Psoas muscle (tissue), 7 donors: ENCODE measurements at regions not wholly inside any gene's neighbourhood (a gene's known extent, or its start where the extent isn't known, plus 50 kb on each side); places are given as distances from the start of the nearest gene placed in this dataset.

Experiments
- ATAC-seq, 4 donors: fragments of 200-7000 bp; cut with Tn5 transposase; one replicate each; pipeline ENCODE4 v1.9.1; 2020; ENCODE audit warnings: moderate library complexity in 3 of 4, mild to moderate bottlenecking in 2 of 4
- DNase-seq, 2 donors: peaks; one replicate each; pipeline ENCODE4 v3.0.0-alpha.2; 2020
- H3K27ac ChIP-seq: fragments of 200-600 bp; one replicate; pipeline ENCODE4 v1.8.0; 2022
- H3K27me3 ChIP-seq, 3 donors: fragments of 200-600 bp in 1 of 3; one replicate each; pipeline versions ENCODE4 v1.6.1 to v1.8.0; 2013 to 2022; ENCODE audit warnings: low read length in 2 of 3, mild to moderate bottlenecking in 2 of 3, moderate library complexity in 1 of 3; ENCODE audit not compliant: insufficient read depth in 3 of 3
- H3K36me3 ChIP-seq, 2 donors: fragments of 200-600 bp in 1 of 2; one replicate each; pipeline versions ENCODE4 v1.6.1 to v1.8.0; 2013 to 2022; ENCODE audit warnings: low read depth in 1 of 2, mild to moderate bottlenecking in 1 of 2, moderate library complexity in 1 of 2; ENCODE audit not compliant: insufficient read depth in 1 of 2
- H3K4me1 ChIP-seq: fragments of 200-600 bp; one replicate; pipeline ENCODE4 v1.8.0; 2022
- H3K4me3 ChIP-seq: fragments of 200-600 bp; one replicate; pipeline ENCODE4 v1.8.0; 2022; ENCODE audit warnings: mild to moderate bottlenecking
- H3K9me3 ChIP-seq: fragments of 200-600 bp; one replicate; pipeline ENCODE4 v1.8.0; 2022
- WGBS, 3 donors: extraction: QIAGEN DNeasy Blood & Tissue Kit; methylation state at CpG; one replicate each; pipeline versions ENCODE4 v1.1.6 to v1.1.7; 2013; 5-methylcytosine and 5-hydroxymethylcytosine counted together
- intact Hi-C, 2 donors: fragments of 100-400 bp; cut with DNase I; formaldehyde crosslinking; loops; one replicate each; pipeline versions ENCODE4 v1.11.0 to v1.14.2; 2022
- TF ChIP-seq, protein P1 (sequence below): fragments of 200-600 bp; IDR thresholded peaks from one replicate; pipeline ENCODE4 v1.8.0; 2022; ENCODE audit warnings: antibody characterized with exemption
- donor health status: healthy with polysubstance abuse.
- donor health status: DM: no; HTN: no; CAD: no; lungs with moderate emphysema.
- donor health status: Bipolar disorder and iron deficiency.
- donor health status: healthy.
- donor health status: DM: yes; HTN: yes; CAD: no.
- donor health status: DM: no; HTN: no; CAD: no.
- donor health status: DM: yes; HTN: yes; CAD: no.

DNA sequence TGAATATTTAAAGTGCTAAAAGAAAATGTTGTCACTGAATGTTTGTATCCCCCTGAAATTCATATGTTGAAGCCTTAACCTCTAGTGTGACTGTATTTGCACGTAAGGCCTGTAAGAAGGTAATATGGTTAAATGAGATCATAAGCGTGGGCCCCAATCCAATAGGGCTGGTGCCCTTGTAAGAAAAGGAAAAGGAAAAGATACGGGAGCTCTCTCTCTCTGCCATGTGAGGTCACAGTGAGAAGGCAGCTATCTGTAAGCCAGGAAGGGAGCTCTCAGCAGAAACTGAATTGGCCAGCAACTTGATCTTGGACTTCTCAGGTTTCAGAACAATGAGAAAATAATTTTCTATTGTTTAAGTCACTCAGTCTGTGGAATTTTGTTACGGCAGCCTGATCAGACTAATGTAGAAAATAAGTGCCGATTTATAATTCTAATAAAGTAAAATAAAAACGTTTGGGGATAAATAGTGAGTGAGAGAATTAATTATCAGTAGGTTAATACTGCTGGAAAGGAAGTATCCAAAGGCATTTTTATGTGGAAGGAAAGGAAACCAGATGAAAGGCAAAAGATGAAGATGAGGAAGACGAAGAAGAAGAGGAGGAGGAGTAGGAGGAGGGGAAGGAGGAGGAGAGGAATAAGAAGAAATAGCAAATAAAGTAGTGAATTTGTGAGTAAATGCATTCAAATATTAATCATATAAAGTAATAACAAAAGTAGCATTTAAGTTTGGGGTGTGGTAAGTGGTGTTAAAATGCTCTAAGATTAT lies 188.5 kb upstream of the KRR1 start:
- 29 to 33% (median 33%) methylated on average over 7 of the region's 7 CpGs for WGBS, 3 donors
- no peaks in the 10 kb centered on the region for H3K27me3 ChIP-seq
- no peaks in the 10 kb centered on the region for H3K36me3 ChIP-seq
- TF ChIP-seq, protein P1, sequence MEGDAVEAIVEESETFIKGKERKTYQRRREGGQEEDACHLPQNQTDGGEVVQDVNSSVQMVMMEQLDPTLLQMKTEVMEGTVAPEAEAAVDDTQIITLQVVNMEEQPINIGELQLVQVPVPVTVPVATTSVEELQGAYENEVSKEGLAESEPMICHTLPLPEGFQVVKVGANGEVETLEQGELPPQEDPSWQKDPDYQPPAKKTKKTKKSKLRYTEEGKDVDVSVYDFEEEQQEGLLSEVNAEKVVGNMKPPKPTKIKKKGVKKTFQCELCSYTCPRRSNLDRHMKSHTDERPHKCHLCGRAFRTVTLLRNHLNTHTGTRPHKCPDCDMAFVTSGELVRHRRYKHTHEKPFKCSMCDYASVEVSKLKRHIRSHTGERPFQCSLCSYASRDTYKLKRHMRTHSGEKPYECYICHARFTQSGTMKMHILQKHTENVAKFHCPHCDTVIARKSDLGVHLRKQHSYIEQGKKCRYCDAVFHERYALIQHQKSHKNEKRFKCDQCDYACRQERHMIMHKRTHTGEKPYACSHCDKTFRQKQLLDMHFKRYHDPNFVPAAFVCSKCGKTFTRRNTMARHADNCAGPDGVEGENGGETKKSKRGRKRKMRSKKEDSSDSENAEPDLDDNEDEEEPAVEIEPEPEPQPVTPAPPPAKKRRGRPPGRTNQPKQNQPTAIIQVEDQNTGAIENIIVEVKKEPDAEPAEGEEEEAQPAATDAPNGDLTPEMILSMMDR, result no peak
- intact Hi-C loops, result no loop called here
- peak in 2 of 4 donors; percentile 47 to 60 for ATAC-seq
- no peak overlapping the region for H3K27ac ChIP-seq
- H3K4me1 ChIP-seq, result no peaks in the 10 kb centered on the region
- H3K9me3 ChIP-seq, result no peaks in the 10 kb centered on the region
- H3K4me3 ChIP-seq, result no peak overlapping the region
- no peak for DNase-seq

DNA sequence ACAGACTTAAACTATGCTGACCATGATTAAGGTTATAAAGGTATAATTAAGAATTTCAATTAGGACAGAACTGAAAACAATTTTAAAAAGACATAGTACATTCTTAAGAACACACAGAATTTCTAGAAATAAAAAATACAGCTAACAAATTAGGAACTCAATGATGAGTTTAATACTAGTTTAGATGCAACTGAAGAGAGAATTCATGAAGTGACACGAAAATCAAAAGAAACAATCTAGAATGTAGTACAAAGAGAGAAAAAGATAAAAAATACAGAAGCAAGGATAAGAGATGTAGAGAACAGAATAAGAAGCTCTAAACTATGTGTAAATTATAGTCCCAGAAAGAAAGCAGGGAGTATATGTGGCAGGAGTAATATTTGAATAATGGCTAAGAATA lies 187.8 kb upstream of the KRR1 start:
- TF ChIP-seq, protein P1, result no peak

DNA sequence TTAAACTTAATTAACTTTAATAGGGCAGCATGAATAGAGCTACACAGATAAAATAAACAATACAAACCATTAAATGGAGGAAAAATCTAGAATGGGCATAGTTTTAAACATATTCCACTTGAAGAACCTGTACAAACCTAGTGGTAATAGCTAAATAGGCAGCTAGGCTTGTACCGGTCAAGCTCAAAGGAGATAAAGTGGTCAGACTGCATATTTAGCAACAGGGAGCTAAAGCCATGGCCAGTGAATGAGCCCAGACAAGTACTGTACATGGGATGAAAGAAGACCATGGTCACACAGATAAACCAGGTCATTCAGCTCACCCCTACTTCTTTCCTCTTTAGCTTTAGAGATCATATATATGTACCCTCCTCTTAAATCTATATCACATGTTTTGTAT lies 186.6 kb upstream of the KRR1 start:
- WGBS, 3 donors, result 87 to 91% (median 89%) methylated on average over 1 of the region's 1 CpG
- H3K36me3 ChIP-seq, result no peaks in the 10 kb centered on the region
- ATAC-seq (no peak), DNase-seq (no peak)
- no peak overlapping the region for H3K4me3 ChIP-seq
- H3K4me1 ChIP-seq, result no peaks in the 10 kb centered on the region
- no peak overlapping the region for H3K27ac ChIP-seq
- no peaks in the 10 kb centered on the region for H3K27me3 ChIP-seq
- intact Hi-C loops, result no loop called here
- H3K9me3 ChIP-seq, result no peaks in the 10 kb centered on the region
- TF ChIP-seq, protein P1, result no peak

More for the DNA sequence above, 187.8 kb upstream of the KRR1 start:
- Histone ChIP-seq H3K4me3 (no peak overlapping the region), H3K9me3 (no peaks in the 10 kb centered on the region), H3K4me1 (no peaks in the 10 kb centered on the region), H3K27me3 (no peaks in the 10 kb centered on the region), H3K36me3 (no peaks in the 10 kb centered on the region), H3K27ac (no peak overlapping the region)
- DNase-seq, result no peak
- no peak for ATAC-seq
- 96 to 97% (median 96%) methylated on average over 1 of the region's 1 CpG for WGBS, 3 donors
- intact Hi-C loops, result no loop called here

DNA sequence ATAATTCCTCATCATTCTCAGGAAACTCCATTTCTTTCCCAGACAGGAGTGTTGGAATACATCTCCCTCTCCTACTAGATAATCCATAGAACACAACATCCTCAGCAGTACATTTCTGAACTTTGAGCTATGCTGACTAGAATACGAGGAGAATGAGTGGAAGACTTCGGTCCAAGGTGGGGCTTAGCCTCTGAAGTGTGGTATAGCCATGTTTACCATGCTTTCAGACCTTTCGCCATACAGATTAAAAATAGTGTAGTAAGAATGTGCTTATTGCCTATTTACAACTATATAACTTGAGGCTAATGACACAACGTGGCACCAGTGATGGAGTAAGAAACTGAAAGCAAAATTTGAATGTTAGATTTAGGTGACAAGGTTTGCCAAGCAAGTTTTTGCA lies 184.5 kb upstream of the KRR1 start:
- Histone ChIP-seq H3K27me3 (no peaks in the 10 kb centered on the region), H3K36me3 (no peaks in the 10 kb centered on the region), H3K27ac (no peak overlapping the region), H3K4me3 (no peak overlapping the region), H3K4me1 (no peaks in the 10 kb centered on the region), H3K9me3 (no peaks in the 10 kb centered on the region)
- TF ChIP-seq, protein P1, result no peak
- intact Hi-C loops, result no loop called here
- ATAC-seq, result no peak
- WGBS, 3 donors, result 88 to 93% (median 90%) methylated on average over 4 of the region's 4 CpGs
- no peak for DNase-seq
